HepG2 (cell line): ENCODE measurements at regions not wholly inside any gene's neighbourhood (a gene's known extent, or its start where the extent isn't known, plus 50 kb on each side); places are given as distances from the start of the nearest gene placed in this dataset.
"Not testable (repeated sequence)": the region's sequence is repeated elsewhere in the genome, so short reads cannot be mapped to it uniquely, and the experiment has no call there.

ENCODE experiments used
- ATAC-seq: fragments of 200-7000 bp; cut with Tn5 transposase; 3 replicates; pipeline ENCODE4 v1.9.1; 2020; ENCODE audit warnings: mild to moderate bottlenecking, moderate library complexity
- BruUV-seq: library from RNA; stranded (reverse); fragments of 400-500 nt; replicated peaks from 2 replicates; lab custom pipeline; 2021; lab: Mats Ljungman, UMichigan
- CTCF ChIA-PET: fragments of 300-600 bp; formaldehyde crosslinking; extraction: SDS; loops from one replicate; lab custom pipeline; 2021; ENCODE audit warnings: low total read pairs, inconsistent platforms, low intra/inter-chr PET ratio; lab: Yijun Ruan, JAX
- POLR2A ChIA-PET: fragments of 350-600 bp; sonication (Branson Sonifier 250); formaldehyde crosslinking; loops from one replicate; lab custom pipeline; 2020; ENCODE audit warnings: antibody characterized with exemption, inconsistent platforms; lab: Yijun Ruan, JAX
- DNase-seq: peaks from one replicate; pipeline ENCODE4 v3.0.0-alpha.2; 2015; ENCODE audit warnings: low spot score
- FAIRE-seq: peaks from 3 replicates; lab custom pipeline; 2011; peaks lifted over from hg19 to GRCh38; lab: Jason Lieb, UNC
- H2AFZ ChIP-seq: one replicate; pipeline ENCODE4 v1.6.1; 2011; ENCODE audit warnings: low read length, inconsistent platforms
- H3K27ac ChIP-seq: fragments of 300-600 bp; 3 replicates; pipeline ENCODE4 v1.8.0; 2011; ENCODE audit warnings: mixed run types, mild to moderate bottlenecking, mixed read lengths, low read length, inconsistent platforms; ENCODE audit not compliant: insufficient read depth; ENCODE audit errors: extremely low read length
- H3K27me3 ChIP-seq, 2 experiments: fragments of 200-600 bp in 1 of 2; 2 replicates in 1 of 2; 3 replicates in 1 of 2; pipeline versions ENCODE4 v1.6.0 to v1.8.0; 2011; ENCODE audit warnings: low read length in 2 of 2, mild to moderate bottlenecking in 2 of 2, moderate library complexity in 2 of 2, inconsistent platforms in 1 of 2; ENCODE audit not compliant: insufficient read depth in 2 of 2, control insufficient read depth in 1 of 2
- H3K36me3 ChIP-seq, 2 experiments: fragments of 200-600 bp in 1 of 2; replicated peaks in 1 of 2; 2 replicates in 1 of 2; 3 replicates in 1 of 2; pipeline versions ENCODE4 v1.5.1 to v1.8.0; 2011; ENCODE audit warnings: low read length in 2 of 2, inconsistent platforms in 1 of 2; ENCODE audit not compliant: insufficient read depth in 2 of 2, control insufficient read depth in 1 of 2
- H3K4me1 ChIP-seq: 2 replicates; pipeline ENCODE4 v1.5.1; 2012; ENCODE audit warnings: low read length, inconsistent platforms; ENCODE audit not compliant: insufficient read depth
- H3K4me2 ChIP-seq: 2 replicates; pipeline ENCODE4 v1.6.0; 2011; ENCODE audit warnings: low read depth, low read length, inconsistent platforms
- H3K4me3 ChIP-seq, 3 experiments: fragments of 200-600 bp in 1 of 3; sonication (generic), shearing (Covaris generic) in 1 of 3; replicated peaks in 1 of 3; 2 replicates each; pipeline ENCODE4 v1.5.1; 2011 to 2016; ENCODE audit warnings: low read length in 3 of 3, inconsistent platforms in 2 of 3, low read depth in 2 of 3, mild to moderate bottlenecking in 2 of 3, control low read depth in 1 of 3, mixed read lengths in 1 of 3; ENCODE audit not compliant: insufficient read depth in 1 of 3
- H3K79me2 ChIP-seq: one replicate; pipeline ENCODE4 v1.6.1; 2011; ENCODE audit warnings: low read length, inconsistent platforms; ENCODE audit not compliant: insufficient read depth
- H3K9ac ChIP-seq: 2 replicates; pipeline ENCODE4 v1.6.0; 2011; ENCODE audit warnings: mild to moderate bottlenecking, low read depth, low read length, inconsistent platforms; ENCODE audit not compliant: insufficient read depth
- H3K9me3 ChIP-seq: 2 replicates; pipeline ENCODE4 v1.5.1; 2012; ENCODE audit warnings: mild to moderate bottlenecking, low read length
- H4K20me1 ChIP-seq: 2 replicates; pipeline ENCODE4 v1.6.0; 2011; ENCODE audit warnings: inconsistent platforms, mild to moderate bottlenecking, low read length, moderate library complexity; ENCODE audit not compliant: insufficient read depth
- ARNTL ChIP-seq: sonication (generic); formaldehyde crosslinking; IDR thresholded peaks from 2 replicates; pipeline ENCODE4 v1.4.0; 2020; ENCODE audit warnings: mild to moderate bottlenecking, missing genetic modification reagents
- CBX2 ChIP-seq, 2 experiments: fragments of 200-600 bp in 1 of 2; sonication (generic); formaldehyde crosslinking in 1 of 2; IDR thresholded peaks; 2 replicates each; pipeline versions ENCODE4 v1.7.0 to v1.8.1; 2018 to 2022; ENCODE audit warnings: low read depth in 2 of 2, low read length in 1 of 2, mild to moderate bottlenecking in 1 of 2, missing genetic modification reagents in 1 of 2
- ERF ChIP-seq: IDR thresholded peaks from 2 replicates; pipeline ENCODE4 v1.6.1; 2018; ENCODE audit warnings: missing biosample characterization, missing genetic modification reagents
- MTF1 ChIP-seq: sonication (generic); formaldehyde crosslinking; IDR thresholded peaks from 2 replicates; pipeline ENCODE4 v1.5.0; 2020; ENCODE audit warnings: missing genetic modification reagents
- MYNN ChIP-seq: sonication (generic); formaldehyde crosslinking; IDR thresholded peaks from 2 replicates; pipeline ENCODE4 v1.4.0; 2020; ENCODE audit warnings: mild to moderate bottlenecking, low read depth, missing genetic modification reagents
- NFRKB ChIP-seq: fragments of 450-650 bp; IDR thresholded peaks from 2 replicates; pipeline ENCODE4 v1.6.1; 2017
- SKI ChIP-seq: fragments of 450-650 bp; IDR thresholded peaks from one replicate; pipeline ENCODE4 v1.6.1; 2018; ENCODE audit warnings: mild to moderate bottlenecking; ENCODE audit not compliant: partially characterized antibody
- SOX6 ChIP-seq, 2 experiments: fragments of 450-650 bp in 1 of 2; sonication (generic) in 1 of 2; formaldehyde crosslinking in 1 of 2; IDR thresholded peaks; 2 replicates each; pipeline versions ENCODE4 v1.4.0 to v1.6.1; 2017 to 2020; ENCODE audit warnings: antibody characterized with exemption in 1 of 2, mild to moderate bottlenecking in 1 of 2, missing genetic modification reagents in 1 of 2
- SUZ12 ChIP-seq: fragments of 150-350 bp; IDR thresholded peaks from 2 replicates; pipeline ENCODE4 v1.6.1; 2014; ENCODE audit warnings: low read depth, low read length
- ZNF34 ChIP-seq: sonication (generic); formaldehyde crosslinking; IDR thresholded peaks from 2 replicates; pipeline ENCODE4 v1.4.0; 2020; ENCODE audit warnings: mild to moderate bottlenecking, missing genetic modification reagents, borderline replicate concordance
- WGBS: methylation state at CpG from one replicate; pipeline ENCODE4 v1.1.6; 2017; ENCODE audit warnings: low lambda C conversion rate; 5-methylcytosine and 5-hydroxymethylcytosine counted together
- in situ Hi-C: cut with HindIII; loops from 2 replicates; pipeline ENCODE4 v1.10.0; 2017; ENCODE audit warnings: low pct_unique_long_range_greater_than_20kb; ENCODE audit not compliant: extremely low pct_ligation_motif_present
- intact Hi-C: fragments of 100-400 bp; cut with micrococcal nuclease; formaldehyde crosslinking; loops from one replicate; pipeline ENCODE4 v1.10.0; 2022; ENCODE audit not compliant: unreplicated experiment
- TF ChIP-seq, protein P1 (sequence below): sonication (generic); formaldehyde crosslinking; IDR thresholded peaks from 2 replicates; pipeline ENCODE4 v1.9.0; 2021; ENCODE audit warnings: mild to moderate bottlenecking, missing genetic modification reagents

DNA sequence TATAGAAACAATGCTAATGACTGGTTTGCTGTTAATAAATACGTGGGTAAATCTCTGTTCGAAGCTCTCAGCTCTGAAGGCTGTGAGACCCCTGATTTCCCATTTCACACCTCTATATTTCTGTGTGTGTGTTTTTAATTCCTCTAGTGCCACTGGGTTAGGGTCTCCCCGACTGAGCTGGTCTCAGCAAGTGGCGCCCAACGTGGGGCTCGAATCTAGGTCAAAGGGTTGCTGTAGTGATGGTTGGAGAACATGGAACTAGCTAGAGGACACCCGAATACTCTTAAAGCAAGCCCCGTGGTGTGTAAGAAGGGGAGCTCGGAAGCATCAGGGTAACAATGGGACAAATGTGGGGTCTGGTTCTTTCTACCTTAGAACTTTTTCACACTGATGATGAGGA lies 482.9 kb upstream of the ITGA1 start:
- H3K9ac ChIP-seq, FAIRE-seq, DNase-seq, intact Hi-C loops, in situ Hi-C loops, ATAC-seq, H3K4me3 ChIP-seq, H4K20me1 ChIP-seq, H3K79me2 ChIP-seq, H3K4me1 ChIP-seq, CTCF ChIA-PET, H3K27me3 ChIP-seq, H3K4me2 ChIP-seq, H3K36me3 ChIP-seq, H2AFZ ChIP-seq, BruUV-seq, POLR2A ChIA-PET, H3K27ac ChIP-seq: not testable (repeated sequence)
- H3K9me3 ChIP-seq: peaks cover 47% of the 10 kb centered on the region; the same call in 1 of the 2 replicates
- under 1% methylated on average over 9 of the region's 9 CpGs for WGBS

- intact Hi-C loops (no loop called here), in situ Hi-C loops (no loop called here)
- no peaks in the 10 kb centered on the region for H3K9me3 ChIP-seq
- H3K4me1 ChIP-seq: no peaks in the 10 kb centered on the region
- ChIA-PET POLR2A (no interaction called here), CTCF (no interaction called here)
- no peaks in the 10 kb centered on the region for H3K36me3 ChIP-seq
- H3K79me2 ChIP-seq: no peaks in the 10 kb centered on the region
- TF ChIP-seq, protein P1, sequence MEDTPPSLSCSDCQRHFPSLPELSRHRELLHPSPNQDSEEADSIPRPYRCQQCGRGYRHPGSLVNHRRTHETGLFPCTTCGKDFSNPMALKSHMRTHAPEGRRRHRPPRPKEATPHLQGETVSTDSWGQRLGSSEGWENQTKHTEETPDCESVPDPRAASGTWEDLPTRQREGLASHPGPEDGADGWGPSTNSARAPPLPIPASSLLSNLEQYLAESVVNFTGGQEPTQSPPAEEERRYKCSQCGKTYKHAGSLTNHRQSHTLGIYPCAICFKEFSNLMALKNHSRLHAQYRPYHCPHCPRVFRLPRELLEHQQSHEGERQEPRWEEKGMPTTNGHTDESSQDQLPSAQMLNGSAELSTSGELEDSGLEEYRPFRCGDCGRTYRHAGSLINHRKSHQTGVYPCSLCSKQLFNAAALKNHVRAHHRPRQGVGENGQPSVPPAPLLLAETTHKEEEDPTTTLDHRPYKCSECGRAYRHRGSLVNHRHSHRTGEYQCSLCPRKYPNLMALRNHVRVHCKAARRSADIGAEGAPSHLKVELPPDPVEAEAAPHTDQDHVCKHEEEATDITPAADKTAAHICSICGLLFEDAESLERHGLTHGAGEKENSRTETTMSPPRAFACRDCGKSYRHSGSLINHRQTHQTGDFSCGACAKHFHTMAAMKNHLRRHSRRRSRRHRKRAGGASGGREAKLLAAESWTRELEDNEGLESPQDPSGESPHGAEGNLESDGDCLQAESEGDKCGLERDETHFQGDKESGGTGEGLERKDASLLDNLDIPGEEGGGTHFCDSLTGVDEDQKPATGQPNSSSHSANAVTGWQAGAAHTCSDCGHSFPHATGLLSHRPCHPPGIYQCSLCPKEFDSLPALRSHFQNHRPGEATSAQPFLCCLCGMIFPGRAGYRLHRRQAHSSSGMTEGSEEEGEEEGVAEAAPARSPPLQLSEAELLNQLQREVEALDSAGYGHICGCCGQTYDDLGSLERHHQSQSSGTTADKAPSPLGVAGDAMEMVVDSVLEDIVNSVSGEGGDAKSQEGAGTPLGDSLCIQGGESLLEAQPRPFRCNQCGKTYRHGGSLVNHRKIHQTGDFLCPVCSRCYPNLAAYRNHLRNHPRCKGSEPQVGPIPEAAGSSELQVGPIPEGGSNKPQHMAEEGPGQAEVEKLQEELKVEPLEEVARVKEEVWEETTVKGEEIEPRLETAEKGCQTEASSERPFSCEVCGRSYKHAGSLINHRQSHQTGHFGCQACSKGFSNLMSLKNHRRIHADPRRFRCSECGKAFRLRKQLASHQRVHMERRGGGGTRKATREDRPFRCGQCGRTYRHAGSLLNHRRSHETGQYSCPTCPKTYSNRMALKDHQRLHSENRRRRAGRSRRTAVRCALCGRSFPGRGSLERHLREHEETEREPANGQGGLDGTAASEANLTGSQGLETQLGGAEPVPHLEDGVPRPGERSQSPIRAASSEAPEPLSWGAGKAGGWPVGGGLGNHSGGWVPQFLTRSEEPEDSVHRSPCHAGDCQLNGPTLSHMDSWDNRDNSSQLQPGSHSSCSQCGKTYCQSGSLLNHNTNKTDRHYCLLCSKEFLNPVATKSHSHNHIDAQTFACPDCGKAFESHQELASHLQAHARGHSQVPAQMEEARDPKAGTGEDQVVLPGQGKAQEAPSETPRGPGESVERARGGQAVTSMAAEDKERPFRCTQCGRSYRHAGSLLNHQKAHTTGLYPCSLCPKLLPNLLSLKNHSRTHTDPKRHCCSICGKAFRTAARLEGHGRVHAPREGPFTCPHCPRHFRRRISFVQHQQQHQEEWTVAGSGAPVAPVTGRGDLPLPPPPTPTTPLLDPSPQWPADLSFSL (CRISPR knock-in tag): no peak
- TF ChIP-seq MYNN: no peak
- TF ChIP-seq NFRKB: no peak
- TF ChIP-seq ARNTL (CRISPR knock-in tag): no peak
- TF ChIP-seq CBX2 (IDR thresholded peaks at IDR 0.05; ENCODE audit: low read depth, low read length): no peak
- no peak for TF ChIP-seq CBX2 (CRISPR knock-in tag; IDR thresholded peaks at IDR 0.05; ENCODE audit: low read depth)
- TF ChIP-seq SOX6 (IDR thresholded peaks at IDR 0.05): no peak
- TF ChIP-seq SOX6 (CRISPR knock-in tag; IDR thresholded peaks at IDR 0.05): no peak
- no peak for TF ChIP-seq SUZ12
- TF ChIP-seq ZNF34: no peak
- TF ChIP-seq SKI: no peak
- TF ChIP-seq MTF1 (CRISPR knock-in tag): no peak
- TF ChIP-seq ERF (CRISPR knock-in tag): no peak
- DNase-seq: no peak
- H2AFZ ChIP-seq: no peak overlapping the region
- no peak overlapping the region for H3K4me2 ChIP-seq
- H3K27ac ChIP-seq: no peak overlapping the region
- H3K4me3 ChIP-seq: no peak overlapping the region
- no peak for ATAC-seq
- no TSS peak for BruUV-seq
- H4K20me1 ChIP-seq: no peaks in the 10 kb centered on the region
- H3K27me3 ChIP-seq: no peaks in the 10 kb centered on the region
- H3K9ac ChIP-seq: no peak overlapping the region
- FAIRE-seq: no peak
Measured at GRCh38 chr5:52328220-52328806, 459.4 kb upstream of the ITGA1 start.
